HCT116 (cell line): ENCODE measurements at regions not wholly inside any gene's neighbourhood (a gene's known extent, or its start where the extent isn't known, plus 50 kb on each side); places are given as distances from the start of the nearest gene placed in this dataset.

Experiments used
- ATAC-seq: fragments of 200-7000 bp; cut with Tn5 transposase; 2 replicates; pipeline ENCODE4 v1.9.1; 2020; ENCODE audit warnings: mild to moderate bottlenecking, moderate library complexity
- BruUV-seq: library from RNA; stranded (reverse); fragments of 400-500 nt; replicated peaks from 2 replicates; lab custom pipeline; 2021; lab: Mats Ljungman, UMichigan
- CTCF ChIA-PET: fragments of 300-600 bp; sonication (Branson Sonifier 250); formaldehyde crosslinking; loops from one replicate; lab custom pipeline; 2021; ENCODE audit warnings: antibody characterized with exemption; lab: Charles Lee
- POLR2A ChIA-PET: fragments of 300-600, 350-600 bp; sonication (Branson Sonifier 250); formaldehyde crosslinking; loops from one replicate; lab custom pipeline; 2021; ENCODE audit warnings: antibody characterized with exemption; lab: Charles Lee
- RAD21 ChIA-PET, 2 experiments: fragments of 300-600 bp; sonication (Branson Sonifier 250); formaldehyde crosslinking; loops; one replicate each; lab custom pipeline; 2023; ENCODE audit warnings: low total read pairs in 2 of 2; ENCODE audit not compliant: uncharacterized antibody in 2 of 2, unreplicated experiment in 2 of 2, low non-redundant PET in 1 of 2; lab: Charles Lee
- DNase-seq: peaks from one replicate; pipeline ENCODE4 v3.0.0-alpha.2; 2010; ENCODE audit warnings: low read depth, low spot score
- H2AFZ ChIP-seq: fragments of 200-600 bp; shearing (Covaris generic), sonication (generic); 2 replicates; pipeline ENCODE4 v1.6.1; 2017; ENCODE audit warnings: low read depth, mixed run types, mixed read lengths, antibody characterized with exemption, low read length; ENCODE audit not compliant: poor library complexity, severe bottlenecking
- H3K27ac ChIP-seq: 2 replicates; pipeline ENCODE4 v1.5.1; 2012; ENCODE audit warnings: low read depth, low read length
- H3K27me3 ChIP-seq: fragments of 200-600 bp; sonication (generic); 2 replicates; pipeline ENCODE4 v1.6.1; 2016; ENCODE audit warnings: mixed run types, low read length, mixed read lengths; ENCODE audit not compliant: insufficient read depth
- H3K36me3 ChIP-seq, 2 experiments: fragments of 200-500 bp in 1 of 2; fragments of 200-600 bp in 1 of 2; sonication (Bioruptor generic) in 1 of 2; sonication (generic) in 1 of 2; 2 replicates each; pipeline versions ENCODE4 v1.5.1 to v1.6.1; 2014 to 2016; ENCODE audit warnings: low read length in 2 of 2, inconsistent platforms in 1 of 2, mixed read lengths in 1 of 2, mixed run types in 1 of 2; ENCODE audit not compliant: insufficient read depth in 2 of 2, control insufficient read depth in 1 of 2
- H3K4me1 ChIP-seq, 2 experiments: fragments of 200-600 bp in 1 of 2; sonication (generic) in 1 of 2; 2 replicates each; pipeline versions ENCODE4 v1.5.1 to v1.6.1; 2012 to 2017; ENCODE audit warnings: low read length in 2 of 2, inconsistent platforms in 1 of 2, mild to moderate bottlenecking in 1 of 2, mixed read lengths in 1 of 2, mixed run types in 1 of 2, moderate library complexity in 1 of 2; ENCODE audit not compliant: insufficient read depth in 2 of 2, control insufficient read depth in 1 of 2
- H3K4me2 ChIP-seq: fragments of 200-600 bp; sonication (generic); 2 replicates; pipeline ENCODE4 v1.6.1; 2017; ENCODE audit warnings: mixed run types, low read length, mixed read lengths
- H3K4me3 ChIP-seq, 2 experiments: fragments of 200-600 bp in 1 of 2; sonication (generic) in 1 of 2; replicated peaks in 1 of 2; 2 replicates each; pipeline ENCODE4 v1.5.1; 2011 to 2016; ENCODE audit warnings: low read length in 2 of 2, control low read depth in 1 of 2, low read depth in 1 of 2, mild to moderate bottlenecking in 1 of 2, mixed read lengths in 1 of 2, mixed run types in 1 of 2
- H3K79me2 ChIP-seq: fragments of 200-600 bp; sonication (generic); 2 replicates; pipeline ENCODE4 v1.6.1; 2017; ENCODE audit warnings: mild to moderate bottlenecking, mixed run types, low read length, moderate library complexity, mixed read lengths; ENCODE audit not compliant: insufficient read depth
- H3K9ac ChIP-seq: fragments of 200-600 bp; sonication (generic); 2 replicates; pipeline ENCODE4 v1.6.1; 2016; ENCODE audit warnings: low read length, mixed read lengths
- H3K9me2 ChIP-seq: fragments of 200-600 bp; sonication (generic), shearing (Covaris generic); 2 replicates; pipeline ENCODE4 v1.6.1; 2017; ENCODE audit warnings: mixed run types, mild to moderate bottlenecking, moderate library complexity; ENCODE audit not compliant: insufficient read depth
- H3K9me3 ChIP-seq, 2 experiments: fragments of 200-500 bp in 1 of 2; fragments of 200-600 bp in 1 of 2; sonication (Bioruptor generic) in 1 of 2; sonication (generic) in 1 of 2; 2 replicates each; pipeline ENCODE4 v1.6.1; 2014 to 2017; ENCODE audit warnings: low read length in 2 of 2, mixed read lengths in 2 of 2, inconsistent platforms in 1 of 2, low read depth in 1 of 2, mild to moderate bottlenecking in 1 of 2, mixed run types in 1 of 2, moderate library complexity in 1 of 2; ENCODE audit not compliant: control insufficient read depth in 1 of 2, insufficient read depth in 1 of 2
- H4K20me1 ChIP-seq: fragments of 200-600 bp; sonication (generic), shearing (Covaris generic); 2 replicates; pipeline ENCODE4 v1.6.1; 2017; ENCODE audit warnings: mixed run types, mild to moderate bottlenecking, moderate library complexity; ENCODE audit not compliant: insufficient read depth
- CEBPB ChIP-seq: IDR thresholded peaks from 2 replicates; pipeline ENCODE4 v1.6.1; 2012; ENCODE audit warnings: low read depth
- JUND ChIP-seq: IDR thresholded peaks from 2 replicates; pipeline ENCODE4 v1.6.1; 2012
- POLR2AphosphoS5 ChIP-seq: IDR thresholded peaks from 2 replicates; pipeline ENCODE4 v1.6.1; 2011; ENCODE audit warnings: mild to moderate bottlenecking, low read depth, low read length, moderate library complexity
- SIN3A ChIP-seq: IDR thresholded peaks from 2 replicates; pipeline ENCODE4 v1.6.1; 2012; ENCODE audit warnings: low read depth
- SP1 ChIP-seq: IDR thresholded peaks from 2 replicates; pipeline ENCODE4 v1.6.1; 2012; ENCODE audit warnings: low read depth
- ZNF274 ChIP-seq: fragments of 200-500 bp; sonication (Bioruptor generic); IDR thresholded peaks from 2 replicates; pipeline ENCODE4 v1.6.1; 2014; ENCODE audit warnings: mild to moderate bottlenecking, low read depth, low read length, inconsistent platforms
- intact Hi-C: fragments of 100-400 bp; cut with micrococcal nuclease; formaldehyde crosslinking; loops from 2 replicates; pipeline ENCODE4 v1.10.0; 2022

DNA sequence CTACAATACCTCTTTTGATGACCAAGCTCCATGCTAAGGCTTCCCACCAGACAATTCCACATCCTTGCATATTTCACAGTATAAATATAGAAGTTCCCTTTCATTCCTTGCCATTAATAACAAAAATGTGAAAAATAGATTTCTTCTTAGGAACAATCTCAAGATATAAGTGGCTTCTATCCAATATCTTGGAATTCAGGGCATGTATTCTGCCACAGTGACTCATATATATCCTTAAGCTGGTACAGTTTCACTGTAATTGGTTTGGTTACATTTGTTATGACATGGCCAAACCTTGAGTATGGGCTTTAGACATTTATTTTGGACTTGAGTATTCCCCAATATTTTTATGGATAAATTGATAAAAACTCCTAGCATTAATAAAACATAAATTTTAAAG is 181.7 kb upstream of the DDX53 start:
- TF ChIP-seq ZNF274 (no peak), SP1 (no peak), JUND (no peak), CEBPB (no peak)
- TF ChIP-seq, all 23 proteins: peak for 0
- RAD21 ChIA-PET = no interaction called here
- POLR2A ChIA-PET = no interaction called here
- BruUV-seq = no TSS peak
- H3K9me3 ChIP-seq = no peaks in the 10 kb centered on the region
- no peak for DNase-seq
- no peak overlapping the region for H2AFZ ChIP-seq
- no peak overlapping the region for H3K4me3 ChIP-seq
- H3K9me2 ChIP-seq = no peaks in the 10 kb centered on the region
- no peaks in the 10 kb centered on the region for H3K79me2 ChIP-seq
- CTCF ChIA-PET = no interaction called here
- intact Hi-C loops = no loop called here
- H3K4me2 ChIP-seq = no peak overlapping the region
- no peak overlapping the region for H3K9ac ChIP-seq
- H3K27ac ChIP-seq = no peak overlapping the region
- ATAC-seq = no peak
- H4K20me1 ChIP-seq = no peaks in the 10 kb centered on the region
- H3K36me3 ChIP-seq = no peaks in the 10 kb centered on the region
- H3K4me1 ChIP-seq = no peaks in the 10 kb centered on the region
- no peaks in the 10 kb centered on the region for H3K27me3 ChIP-seq

DNA sequence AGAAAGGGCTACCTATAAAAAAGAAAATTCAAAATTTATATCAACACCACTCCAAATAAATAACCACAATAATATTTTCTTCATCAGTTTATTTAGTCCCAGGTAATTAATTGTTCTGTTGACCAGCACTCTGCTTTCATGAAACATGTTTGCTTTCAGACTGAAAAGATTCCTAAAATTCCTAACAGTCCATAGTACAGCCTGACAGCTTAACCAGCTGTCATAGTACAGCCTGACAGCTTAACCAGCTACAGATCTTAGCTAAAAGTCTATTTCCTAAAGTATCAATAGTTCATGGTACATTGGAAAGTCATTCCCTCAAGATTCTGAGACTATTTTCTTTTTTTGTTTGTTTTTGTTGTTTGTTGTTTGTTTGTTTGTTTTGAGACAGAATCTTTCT is 144.1 kb upstream of the DDX53 start:
- ChIA-PET RAD21 (no interaction called here), POLR2A (no interaction called here), CTCF (no interaction called here)
- intact Hi-C loops = no loop called here
- no peaks in the 10 kb centered on the region for H3K36me3 ChIP-seq
- H3K9me3 ChIP-seq = no peaks in the 10 kb centered on the region
- no peaks in the 10 kb centered on the region for H3K79me2 ChIP-seq
- no peak overlapping the region for H3K4me2 ChIP-seq
- no peak overlapping the region for H3K27ac ChIP-seq
- no TSS peak for BruUV-seq
- H3K9me2 ChIP-seq = no peaks in the 10 kb centered on the region
- no peak overlapping the region for H3K4me3 ChIP-seq
- ATAC-seq (no peak), DNase-seq (no peak)
- no peak overlapping the region for H2AFZ ChIP-seq
- H3K4me1 ChIP-seq = no peaks in the 10 kb centered on the region
- no peaks in the 10 kb centered on the region for H3K27me3 ChIP-seq
- no peaks in the 10 kb centered on the region for H4K20me1 ChIP-seq
- TF ChIP-seq CEBPB (no peak), POLR2AphosphoS5 (no peak), SIN3A (no peak)
- TF ChIP-seq, all 23 proteins: peak for 0
- H3K9ac ChIP-seq = no peak overlapping the region
